Parathyroid adenoma (tissue), 2 donors: ENCODE measurements at regions not wholly inside any gene's neighbourhood (a gene's known extent, or its start where the extent isn't known, plus 50 kb on each side); places are given as distances from the start of the nearest gene placed in this dataset.

Experiments
- H2AFZ ChIP-seq: fragments of 300-600 bp; sonication (generic); one replicate; pipeline ENCODE4 v1.7.0; 2017; ENCODE audit warnings: antibody characterized with exemption, mild to moderate bottlenecking
- H3K27ac ChIP-seq: fragments of 300-600 bp; sonication (generic); one replicate; pipeline ENCODE4 v1.7.0; 2017
- H3K27me3 ChIP-seq: fragments of 300-600 bp; sonication (generic); one replicate; pipeline ENCODE4 v1.7.0; 2017; ENCODE audit warnings: low read length; ENCODE audit not compliant: control insufficient read depth, insufficient read depth
- H3K36me3 ChIP-seq: fragments of 300-600 bp; sonication (generic); one replicate; pipeline ENCODE4 v1.7.0; 2017; ENCODE audit warnings: low read length; ENCODE audit not compliant: control insufficient read depth, insufficient read depth
- H3K4me1 ChIP-seq: fragments of 300-600 bp; sonication (generic); one replicate; pipeline ENCODE4 v1.7.0; 2017; ENCODE audit warnings: control low read depth
- H3K4me2 ChIP-seq: fragments of 300-600 bp; sonication (generic); one replicate; pipeline ENCODE4 v1.7.0; 2017; ENCODE audit warnings: low read length
- H3K4me3 ChIP-seq: fragments of 300-600 bp; sonication (generic); one replicate; pipeline ENCODE4 v1.7.0; 2017; ENCODE audit warnings: low read depth, low read length
- H3K79me2 ChIP-seq: fragments of 300-600 bp; sonication (generic); one replicate; pipeline ENCODE4 v1.7.0; 2017; ENCODE audit warnings: control low read depth
- H3K9ac ChIP-seq: fragments of 300-600 bp; sonication (generic); one replicate; pipeline ENCODE4 v1.7.0; 2017; ENCODE audit warnings: mild to moderate bottlenecking
- H3K9me3 ChIP-seq: fragments of 300-600 bp; sonication (generic); one replicate; pipeline ENCODE4 v1.7.0; 2017; ENCODE audit warnings: low read length; ENCODE audit not compliant: control insufficient read depth
- CTCF ChIP-seq: fragments of 300-600 bp; sonication (generic); IDR thresholded peaks from one replicate; pipeline ENCODE4 v1.7.0; 2017; ENCODE audit warnings: antibody characterized with exemption, mild to moderate bottlenecking
- donor health status: primary hyperparathyroidism.

GRCh38 chr6:23448281-23448680, 677.7 kb upstream of the NRSN1 start:
- Histone ChIP-seq H3K4me1 (peaks cover 10% of the 10 kb centered on the region), H3K27me3 (no peaks in the 10 kb centered on the region), H3K79me2 (no peaks in the 10 kb centered on the region), H2AFZ (no peak overlapping the region), H3K9ac (no peak overlapping the region), H3K4me2 (no peak overlapping the region), H3K9me3 (no peaks in the 10 kb centered on the region), H3K27ac (no peak overlapping the region), H3K36me3 (no peaks in the 10 kb centered on the region), H3K4me3 (no peak overlapping the region)
- TF ChIP-seq CTCF = no peak

GRCh38 chr6:23454080-23454976, 671.7 kb upstream of the NRSN1 start:
- H3K4me1 ChIP-seq = peaks cover 9% of the 10 kb centered on the region
- H3K36me3 ChIP-seq = no peaks in the 10 kb centered on the region
- H3K9ac ChIP-seq = no peak overlapping the region
- H3K27me3 ChIP-seq = no peaks in the 10 kb centered on the region
- no peak overlapping the region for H3K4me2 ChIP-seq
- no peak overlapping the region for H3K4me3 ChIP-seq
- no peak overlapping the region for H3K27ac ChIP-seq
- H2AFZ ChIP-seq = peak overlapping the region; percentile 7
- no peak for TF ChIP-seq CTCF
- H3K79me2 ChIP-seq = no peaks in the 10 kb centered on the region
- H3K9me3 ChIP-seq = no peaks in the 10 kb centered on the region

DNA sequence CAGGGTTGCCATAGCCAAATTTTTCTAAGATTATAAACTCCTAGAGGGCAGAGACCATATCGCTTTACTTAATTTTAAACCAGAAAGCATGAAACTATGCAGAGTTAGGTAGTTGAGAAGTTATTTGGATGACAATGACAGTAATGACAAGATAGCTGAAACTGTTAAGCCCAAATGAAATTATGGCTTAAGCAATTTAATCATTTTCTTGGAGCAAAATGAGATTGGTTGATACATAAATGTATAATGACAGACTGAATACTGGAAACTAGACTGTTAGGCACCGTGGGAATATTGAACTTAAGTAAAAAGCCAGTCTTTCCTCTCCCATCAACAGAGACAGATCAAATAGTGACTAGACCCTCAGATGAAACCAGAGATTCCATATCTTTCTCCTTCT, 670.3 kb upstream of the NRSN1 start:
- Histone ChIP-seq H3K27me3 (no peaks in the 10 kb centered on the region), H3K4me3 (no peak overlapping the region), H3K9me3 (no peaks in the 10 kb centered on the region), H3K79me2 (no peaks in the 10 kb centered on the region), H3K4me1 (peaks cover 9% of the 10 kb centered on the region), H3K36me3 (no peaks in the 10 kb centered on the region), H2AFZ (no peak overlapping the region), H3K9ac (no peak overlapping the region), H3K27ac (no peak overlapping the region), H3K4me2 (no peak overlapping the region)
- TF ChIP-seq CTCF = no peak

DNA sequence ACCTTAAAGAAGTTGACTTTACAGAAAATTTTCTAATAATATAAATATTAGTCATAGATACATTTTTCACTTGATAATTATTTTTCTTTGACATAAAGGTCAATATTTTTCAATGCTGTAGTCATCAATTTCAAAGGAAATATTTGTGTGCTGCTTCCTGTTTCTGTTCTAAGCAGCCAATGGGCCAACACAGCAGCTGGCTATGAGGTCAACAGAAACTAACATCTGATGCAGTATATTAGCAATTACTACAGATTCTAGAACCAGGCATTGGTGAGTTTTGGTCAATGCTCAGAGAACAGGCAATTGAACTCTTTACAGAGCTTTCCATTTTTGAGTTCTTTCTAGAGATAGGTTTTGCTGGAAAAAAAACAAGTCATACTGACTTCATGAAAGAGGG, 669.6 kb upstream of the NRSN1 start:
- H3K4me2 ChIP-seq = no peak overlapping the region
- no peak for TF ChIP-seq CTCF

GRCh38 chr6:23457321-23457720, 668.7 kb upstream of the NRSN1 start:
- no peak for TF ChIP-seq CTCF
- H3K27ac ChIP-seq = no peak overlapping the region

More for the DNA sequence above, 669.6 kb upstream of the NRSN1 start:
- Histone ChIP-seq H2AFZ (no peak overlapping the region), H3K27me3 (no peaks in the 10 kb centered on the region), H3K4me3 (no peak overlapping the region), H3K4me1 (peaks cover 9% of the 10 kb centered on the region), H3K9ac (no peak overlapping the region), H3K9me3 (no peaks in the 10 kb centered on the region), H3K27ac (no peak overlapping the region), H3K79me2 (no peaks in the 10 kb centered on the region), H3K36me3 (no peaks in the 10 kb centered on the region)

More at GRCh38 chr6:23457321-23457720, 668.7 kb upstream of the NRSN1 start:
- Histone ChIP-seq H3K27me3 (no peaks in the 10 kb centered on the region), H2AFZ (no peak overlapping the region), H3K4me1 (peaks cover 9% of the 10 kb centered on the region), H3K4me3 (no peak overlapping the region), H3K79me2 (no peaks in the 10 kb centered on the region), H3K9me3 (peaks cover 4% of the 10 kb centered on the region), H3K36me3 (no peaks in the 10 kb centered on the region), H3K4me2 (no peak overlapping the region), H3K9ac (no peak overlapping the region)
